Lung (tissue), 11 donors: ENCODE measurements at regions not wholly inside any gene's neighbourhood (a gene's known extent, or its start where the extent isn't known, plus 50 kb on each side); places are given as distances from the start of the nearest gene placed in this dataset.

Experiments
- ATAC-seq: fragments of 200-7000 bp; cut with Tn5 transposase; one replicate; pipeline ENCODE4 v1.9.1; 2020; ENCODE audit warnings: moderate number of reproducible peaks; ENCODE audit not compliant: insufficient read depth, low FRiP score
- DNase-seq, 3 donors: peaks; one replicate each; pipeline ENCODE4 v3.0.0-alpha.2; 2013 to 2017
- H3K27ac ChIP-seq, 2 donors: one replicate each; pipeline ENCODE4 v1.5.1; 2013; ENCODE audit warnings: mild to moderate bottlenecking in 2 of 2, moderate library complexity in 2 of 2, control low read depth in 1 of 2, inconsistent platforms in 1 of 2, low read depth in 1 of 2, low read length in 1 of 2
- H3K27me3 ChIP-seq, 3 donors: one replicate each; pipeline ENCODE4 v1.5.1; 2013; ENCODE audit warnings: low read length in 2 of 3; ENCODE audit not compliant: control insufficient read depth in 3 of 3, insufficient read depth in 3 of 3
- H3K36me3 ChIP-seq, 4 donors: one replicate each; pipeline ENCODE4 v1.5.1; 2013; ENCODE audit warnings: low read length in 4 of 4, mild to moderate bottlenecking in 1 of 4, moderate library complexity in 1 of 4; ENCODE audit not compliant: control insufficient read depth in 4 of 4, insufficient read depth in 4 of 4
- H3K4me1 ChIP-seq, 5 donors: one replicate each; pipeline ENCODE4 v1.5.1; 2013; ENCODE audit warnings: low read length in 5 of 5, mild to moderate bottlenecking in 2 of 5, moderate library complexity in 1 of 5; ENCODE audit not compliant: control insufficient read depth in 5 of 5, insufficient read depth in 5 of 5
- H3K4me3 ChIP-seq: one replicate; pipeline ENCODE4 v1.5.1; 2013; ENCODE audit warnings: mild to moderate bottlenecking, control low read depth, moderate library complexity
- H3K9ac ChIP-seq, 2 donors: one replicate each; pipeline ENCODE4 v1.5.1; 2013; ENCODE audit warnings: low read length in 2 of 2, control low read depth in 1 of 2; ENCODE audit not compliant: insufficient read depth in 1 of 2
- H3K9me3 ChIP-seq, 4 donors: one replicate each; pipeline ENCODE4 v1.5.1; 2013; ENCODE audit warnings: low read length in 3 of 4, mild to moderate bottlenecking in 1 of 4, moderate library complexity in 1 of 4; ENCODE audit not compliant: control insufficient read depth in 4 of 4, insufficient read depth in 3 of 4
- CTCF ChIP-seq: IDR thresholded peaks from 2 replicates; pipeline ENCODE4 v1.5.1; 2012; ENCODE audit warnings: mild to moderate bottlenecking; ENCODE audit errors: control extremely low read depth, extremely low read depth
- WGBS, 2 donors: extraction: QIAGEN DNeasy Blood & Tissue Kit; methylation state at CpG; one replicate each; pipeline ENCODE4 v1.1.7; 2013; 5-methylcytosine and 5-hydroxymethylcytosine counted together
- donor health status: control.
- donor health status: control.
- donor health status: Bipolar disorder and iron deficiency.
- donor health status: healthy.
- donor health status: DM: yes; HTN: yes; CAD: no.

- Histone ChIP-seq H3K9me3 (no peaks in the 10 kb centered on the region), H3K36me3 (no peaks in the 10 kb centered on the region), H3K4me1 (no peaks in the 10 kb centered on the region), H3K9ac (no peak overlapping the region), H3K27ac (no peak overlapping the region), H3K27me3 (no peaks in the 10 kb centered on the region), H3K4me3 (no peak overlapping the region)
- no peak for ATAC-seq
- no peak for DNase-seq
- WGBS, 2 donors = 75 to 84% methylated on average over 6 of the region's 6 CpGs
- no peak for TF ChIP-seq CTCF
These were observed 1327.1 kb downstream of the MAT2B start for GRCh38 chr5:164832516-164832915.

- no peaks in the 10 kb centered on the region for H3K36me3 ChIP-seq
- H3K4me3 ChIP-seq = no peak overlapping the region
- ATAC-seq = no peak
- no peak overlapping the region for H3K27ac ChIP-seq
- H3K9me3 ChIP-seq = peaks cover 0 to 3% (median 0%) of the 10 kb centered on the region in 4 donors
- no peaks in the 10 kb centered on the region for H3K27me3 ChIP-seq
- WGBS, 2 donors = 88 to 89% methylated on average over 5 of the region's 5 CpGs
- TF ChIP-seq CTCF = no peak
- no peak overlapping the region for H3K9ac ChIP-seq
- H3K4me1 ChIP-seq = no peaks in the 10 kb centered on the region
- no peak for DNase-seq
These were observed 1338.9 kb downstream of the MAT2B start for GRCh38 chr5:164844348-164844747.

- H3K9ac ChIP-seq = no peak overlapping the region
- H3K27ac ChIP-seq = no peak overlapping the region
- DNase-seq = no peak
- no peak for TF ChIP-seq CTCF
- no peak for ATAC-seq
- no peaks in the 10 kb centered on the region for H3K36me3 ChIP-seq
- H3K4me1 ChIP-seq = no peaks in the 10 kb centered on the region
- H3K9me3 ChIP-seq = no peaks in the 10 kb centered on the region
- 93 to 97% methylated on average over 2 of the region's 2 CpGs for WGBS, 2 donors
- no peaks in the 10 kb centered on the region for H3K27me3 ChIP-seq
- H3K4me3 ChIP-seq = no peak overlapping the region
These were observed 1355.5 kb downstream of the MAT2B start for GRCh38 chr5:164860896-164861295.

GRCh38 chr5:164861610-164862009, 1356.2 kb downstream of the MAT2B start:
- H3K4me1 ChIP-seq = no peaks in the 10 kb centered on the region
- no peak for ATAC-seq
- 49 to 77% methylated on average over 1 of the region's 1 CpG for WGBS, 2 donors
- H3K9me3 ChIP-seq = no peaks in the 10 kb centered on the region
- H3K27me3 ChIP-seq = no peaks in the 10 kb centered on the region
- H3K4me3 ChIP-seq = no peak overlapping the region
- no peak overlapping the region for H3K9ac ChIP-seq
- H3K36me3 ChIP-seq = no peaks in the 10 kb centered on the region
- DNase-seq = peak in 2 of 3 donors; percentile 5 to 15
- no peak for TF ChIP-seq CTCF
- H3K27ac ChIP-seq = no peak overlapping the region
